ENCODE measurements at regions not wholly inside any gene's neighbourhood (a gene's known extent, or its start where the extent isn't known, plus 50 kb on each side); places are given as distances from the start of the nearest gene placed in this dataset.
A peak's percentile ranks its signal among the peaks of the same experiment; 100 is the strongest.

GRCh38 chr9:121557581-121558447 is 58.2 kb upstream of the GGTA1 start:
- in situ Hi-C loops (cut with HindIII; ENCODE audit: low sequenced_read_pairs) = loop anchor here (25.0 kb wide), 1 partner anchor 429 kb away; no protein-coding TSS in a partner anchor
- peak; percentile 90 for DNase-seq (ENCODE audit: low read depth)
- no peak for TF ChIP-seq CTCF (IDR thresholded peaks at IDR 0.05; ENCODE audit: low read depth, low read length, missing control alignments)
- H3K4me3 ChIP-seq (ENCODE audit: low read depth, low read length) = no peak overlapping the region

GRCh38 chr9:121558473-121558872 is 58.8 kb upstream of the GGTA1 start:
- in situ Hi-C loops (cut with HindIII; ENCODE audit: low sequenced_read_pairs) = loop anchor here (25.0 kb wide), 1 partner anchor 429 kb away; no protein-coding TSS in a partner anchor

GRCh38 chr9:121559183-121559582 is 59.5 kb upstream of the GGTA1 start:
- no peak for DNase-seq (ENCODE audit: low read depth)
- H3K4me3 ChIP-seq (ENCODE audit: low read depth, low read length) = no peak overlapping the region
- in situ Hi-C loops (cut with HindIII; ENCODE audit: low sequenced_read_pairs) = loop anchor here (25.0 kb wide), 1 partner anchor 428 kb away; no protein-coding TSS in a partner anchor
- no peak for TF ChIP-seq CTCF (IDR thresholded peaks at IDR 0.05; ENCODE audit: low read depth, low read length, missing control alignments)

More at GRCh38 chr9:121558473-121558872, 58.8 kb upstream of the GGTA1 start:
- TF ChIP-seq CTCF (IDR thresholded peaks at IDR 0.05; ENCODE audit: low read depth, low read length, missing control alignments) = no peak
- no peak for DNase-seq (ENCODE audit: low read depth)
- H3K4me3 ChIP-seq (ENCODE audit: low read depth, low read length) = no peak overlapping the region

GRCh38 chr9:121560921-121561320 is 61.3 kb upstream of the GGTA1 start:
- no peak for TF ChIP-seq CTCF (IDR thresholded peaks at IDR 0.05; ENCODE audit: low read depth, low read length, missing control alignments)
- H3K4me3 ChIP-seq (ENCODE audit: low read depth, low read length) = no peak overlapping the region
- DNase-seq (ENCODE audit: low read depth) = no peak
- in situ Hi-C loops (cut with HindIII; ENCODE audit: low sequenced_read_pairs) = loop anchor here (25.0 kb wide), 1 partner anchor 426 kb away; no protein-coding TSS in a partner anchor

- H3K4me3 ChIP-seq (ENCODE audit: low read depth, low read length) = no peak overlapping the region
- in situ Hi-C loops (cut with HindIII; ENCODE audit: low sequenced_read_pairs) = loop anchor here (25.0 kb wide), 1 partner anchor 426 kb away; no protein-coding TSS in a partner anchor
- TF ChIP-seq CTCF (IDR thresholded peaks at IDR 0.05; ENCODE audit: low read depth, low read length, missing control alignments) = peak; percentile 2
- DNase-seq (ENCODE audit: low read depth) = no peak
Observed at GRCh38 chr9:121561385-121562222, 62.0 kb upstream of the GGTA1 start.

GRCh38 chr9:121562301-121562700 is 62.7 kb upstream of the GGTA1 start:
- in situ Hi-C loops (cut with HindIII; ENCODE audit: low sequenced_read_pairs) = loop anchor here (25.0 kb wide), 1 partner anchor 425 kb away; no protein-coding TSS in a partner anchor
- DNase-seq (ENCODE audit: low read depth) = no peak
- no peak for TF ChIP-seq CTCF (IDR thresholded peaks at IDR 0.05; ENCODE audit: low read depth, low read length, missing control alignments)
- H3K4me3 ChIP-seq (ENCODE audit: low read depth, low read length) = no peak overlapping the region
